Activated CD8-positive, alpha-beta memory T cell treated with anti-CD3 and anti-CD28 coated beads for 4 hours (primary cell): ENCODE measurements at regions not wholly inside any gene's neighbourhood (a gene's known extent, or its start where the extent isn't known, plus 50 kb on each side); places are given as distances from the start of the nearest gene placed in this dataset.
A peak's percentile ranks its signal among the peaks of the same experiment; 100 is the strongest.

Experiments used
- DNase-seq, 2 donors: peaks; one replicate each; pipeline ENCODE4 v3.0.0-alpha.2; 2020; ENCODE audit warnings: low read depth in 2 of 2

GRCh38 chr13:26932465-26932864, 171.9 kb upstream of the GPR12 start:
- DNase-seq, result no peak

- peak; percentile 47 to 48 for DNase-seq
These were observed 169.6 kb upstream of the GPR12 start for GRCh38 chr13:26929971-26930730.

GRCh38 chr13:26927511-26927910, 166.9 kb upstream of the GPR12 start:
- no peak for DNase-seq

- DNase-seq, result no peak
These were observed 165.8 kb upstream of the GPR12 start for GRCh38 chr13:26926371-26926770.

- no peak for DNase-seq
These were observed 163.4 kb upstream of the GPR12 start for GRCh38 chr13:26923824-26924605.

GRCh38 chr13:26921918-26922317, 161.3 kb upstream of the GPR12 start:
- no peak for DNase-seq

- no peak for DNase-seq
These were observed 160.2 kb upstream of the GPR12 start for GRCh38 chr13:26920614-26921355.

GRCh38 chr13:26919732-26920131, 159.1 kb upstream of the GPR12 start:
- no peak for DNase-seq

GRCh38 chr13:26919311-26919710, 158.7 kb upstream of the GPR12 start:
- no peak for DNase-seq

GRCh38 chr13:26914624-26915023, 154.0 kb upstream of the GPR12 start:
- no peak for DNase-seq

GRCh38 chr13:26914148-26914547, 153.6 kb upstream of the GPR12 start:
- DNase-seq, result no peak

- no peak for DNase-seq
These were observed 150.3 kb upstream of the GPR12 start for GRCh38 chr13:26910754-26911465.

GRCh38 chr13:26909477-26909876, 148.9 kb upstream of the GPR12 start:
- DNase-seq, result no peak

GRCh38 chr13:26908126-26908525, 147.5 kb upstream of the GPR12 start:
- DNase-seq, result no peak

- DNase-seq, result no peak
These were observed 138.6 kb upstream of the GPR12 start for GRCh38 chr13:26899202-26899601.

- DNase-seq, result no peak
These were observed 137.3 kb upstream of the GPR12 start for GRCh38 chr13:26897706-26898550.

GRCh38 chr13:26896986-26897668, 136.5 kb upstream of the GPR12 start:
- DNase-seq, result no peak

- no peak for DNase-seq
These were observed 135.4 kb upstream of the GPR12 start for GRCh38 chr13:26895808-26896466.

- DNase-seq, result no peak
These were observed 134.7 kb upstream of the GPR12 start for GRCh38 chr13:26895081-26895807.
